ENCODE measurements at regions not wholly inside any gene's neighbourhood (a gene's known extent, or its start where the extent isn't known, plus 50 kb on each side); places are given as distances from the start of the nearest gene placed in this dataset.

- DNase-seq = no peak
These were observed 616.3 kb downstream of the TBC1D4 start for GRCh38 chr13:74865656-74866055.

GRCh38 chr13:74860789-74861188, 621.2 kb downstream of the TBC1D4 start:
- no peak for DNase-seq

- DNase-seq = no peak
These were observed 631.1 kb downstream of the TBC1D4 start for GRCh38 chr13:74850893-74851292.

- DNase-seq = no peak
These were observed 634.0 kb downstream of the TBC1D4 start for GRCh38 chr13:74847966-74848365.

GRCh38 chr13:74845806-74846205, 636.2 kb downstream of the TBC1D4 start:
- DNase-seq = no peak

GRCh38 chr13:74841651-74842050, 640.3 kb downstream of the TBC1D4 start:
- no peak for DNase-seq

GRCh38 chr13:74841123-74841522, 640.8 kb downstream of the TBC1D4 start:
- no peak for DNase-seq

- DNase-seq = no peak
These were observed 642.3 kb downstream of the TBC1D4 start for GRCh38 chr13:74839656-74840055.

- no peak for DNase-seq
These were observed 643.9 kb downstream of the TBC1D4 start for GRCh38 chr13:74838096-74838495.

- no peak for DNase-seq
These were observed 645.3 kb downstream of the TBC1D4 start for GRCh38 chr13:74836628-74837027.

- DNase-seq = no peak
These were observed 646.4 kb downstream of the TBC1D4 start for GRCh38 chr13:74835579-74835978.

GRCh38 chr13:74825938-74826246, 656.1 kb downstream of the TBC1D4 start:
- no peak for DNase-seq

GRCh38 chr13:74825152-74825937, 656.6 kb downstream of the TBC1D4 start:
- no peak for DNase-seq

GRCh38 chr13:74820809-74821208, 661.2 kb downstream of the TBC1D4 start:
- DNase-seq = no peak

GRCh38 chr13:74819549-74819948, 662.4 kb downstream of the TBC1D4 start:
- no peak for DNase-seq

- no peak for DNase-seq
These were observed 665.2 kb downstream of the TBC1D4 start for GRCh38 chr13:74816737-74817136.

GRCh38 chr13:74796157-74796556, 662.0 kb upstream of the KLF12 start:
- no peak for DNase-seq

GRCh38 chr13:74795526-74795925, 661.3 kb upstream of the KLF12 start:
- DNase-seq = no peak

- DNase-seq = no peak
These were observed 660.4 kb upstream of the KLF12 start for GRCh38 chr13:74794582-74794981.

- DNase-seq = no peak
These were observed 659.9 kb upstream of the KLF12 start for GRCh38 chr13:74794147-74794546.

GRCh38 chr13:74784959-74785358, 650.8 kb upstream of the KLF12 start:
- no peak for DNase-seq

GRCh38 chr13:74778946-74779345, 644.7 kb upstream of the KLF12 start:
- DNase-seq = no peak

GRCh38 chr13:74778087-74778486, 643.9 kb upstream of the KLF12 start:
- no peak for DNase-seq

GRCh38 chr13:74774264-74774663, 640.1 kb upstream of the KLF12 start:
- DNase-seq = no peak

GRCh38 chr13:74773248-74773647, 639.0 kb upstream of the KLF12 start:
- DNase-seq = no peak
